LNCAP (cell line): ENCODE measurements at regions not wholly inside any gene's neighbourhood (a gene's known extent, or its start where the extent isn't known, plus 50 kb on each side); places are given as distances from the start of the nearest gene placed in this dataset.

Experiments used
- TF ChIP-seq, protein P1 (sequence below): fragments of 450-650 bp; IDR thresholded peaks from 2 replicates; pipeline ENCODE4 v1.5.1; 2017; ENCODE audit warnings: mild to moderate bottlenecking

DNA sequence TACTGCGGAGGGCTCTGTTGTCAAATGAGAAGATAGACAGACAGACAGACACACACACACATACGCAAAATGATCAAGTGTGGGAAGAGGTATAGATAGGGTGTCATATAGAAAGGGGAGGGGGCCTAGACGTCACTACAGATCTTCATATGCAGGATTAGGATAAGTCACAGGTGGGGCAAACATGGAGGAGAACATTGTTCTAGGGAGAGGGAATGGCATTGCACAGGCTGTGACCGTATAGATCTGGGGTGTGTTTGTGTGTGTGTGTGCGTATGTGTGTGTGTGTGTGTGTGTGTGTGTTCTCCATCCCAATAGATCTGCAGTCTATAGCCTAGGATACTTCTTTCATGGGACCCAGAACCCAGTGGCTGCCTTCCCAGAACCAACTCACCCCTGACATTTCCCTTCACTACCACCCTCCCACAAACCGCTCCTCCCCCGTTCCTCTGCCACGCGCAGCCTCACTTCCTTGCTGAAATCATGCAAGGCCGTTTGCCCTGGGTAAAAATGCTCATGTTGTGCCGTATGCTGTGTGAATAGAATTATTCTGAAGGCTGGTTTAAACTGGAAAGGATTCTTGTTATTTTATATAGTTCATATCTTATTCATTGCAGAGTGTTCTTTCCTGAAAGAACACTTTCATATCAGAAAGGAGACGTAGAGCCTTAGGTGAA is 50.5 kb upstream of the CCL1 start:
- TF ChIP-seq, protein P1, sequence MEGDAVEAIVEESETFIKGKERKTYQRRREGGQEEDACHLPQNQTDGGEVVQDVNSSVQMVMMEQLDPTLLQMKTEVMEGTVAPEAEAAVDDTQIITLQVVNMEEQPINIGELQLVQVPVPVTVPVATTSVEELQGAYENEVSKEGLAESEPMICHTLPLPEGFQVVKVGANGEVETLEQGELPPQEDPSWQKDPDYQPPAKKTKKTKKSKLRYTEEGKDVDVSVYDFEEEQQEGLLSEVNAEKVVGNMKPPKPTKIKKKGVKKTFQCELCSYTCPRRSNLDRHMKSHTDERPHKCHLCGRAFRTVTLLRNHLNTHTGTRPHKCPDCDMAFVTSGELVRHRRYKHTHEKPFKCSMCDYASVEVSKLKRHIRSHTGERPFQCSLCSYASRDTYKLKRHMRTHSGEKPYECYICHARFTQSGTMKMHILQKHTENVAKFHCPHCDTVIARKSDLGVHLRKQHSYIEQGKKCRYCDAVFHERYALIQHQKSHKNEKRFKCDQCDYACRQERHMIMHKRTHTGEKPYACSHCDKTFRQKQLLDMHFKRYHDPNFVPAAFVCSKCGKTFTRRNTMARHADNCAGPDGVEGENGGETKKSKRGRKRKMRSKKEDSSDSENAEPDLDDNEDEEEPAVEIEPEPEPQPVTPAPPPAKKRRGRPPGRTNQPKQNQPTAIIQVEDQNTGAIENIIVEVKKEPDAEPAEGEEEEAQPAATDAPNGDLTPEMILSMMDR, result no peak

DNA sequence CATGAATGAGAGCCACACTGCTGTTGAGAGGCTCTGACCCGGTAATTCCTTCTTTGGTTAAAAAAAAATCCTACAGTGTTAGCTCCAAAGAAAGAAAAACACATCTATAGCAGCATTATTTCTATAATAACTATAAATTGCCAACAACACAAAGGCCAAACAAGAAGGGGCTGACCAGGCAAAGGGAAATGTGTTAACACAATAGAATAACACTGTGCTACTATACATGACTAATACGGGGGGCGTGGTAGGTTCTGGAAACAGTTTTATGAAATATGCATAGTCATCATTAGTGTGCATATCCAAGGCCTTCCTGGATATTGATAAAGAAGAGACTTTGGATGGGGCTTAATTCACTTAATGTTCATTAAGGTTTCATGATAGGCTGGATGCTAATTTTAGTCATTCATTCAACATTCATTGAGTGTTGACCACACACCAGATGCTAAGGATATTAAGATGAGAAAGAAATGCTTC is 50.0 kb upstream of the CCL1 start:
- TF ChIP-seq, protein P1, result no peak
